Activated CD4-positive, alpha-beta T cell treated with anti-CD3 and anti-CD28 coated beads for 1 hour (primary cell): ENCODE measurements at regions not wholly inside any gene's neighbourhood (a gene's known extent, or its start where the extent isn't known, plus 50 kb on each side); places are given as distances from the start of the nearest gene placed in this dataset.

Source experiments
- DNase-seq: peaks from one replicate; pipeline ENCODE4 v3.0.0-alpha.2; 2020

DNA sequence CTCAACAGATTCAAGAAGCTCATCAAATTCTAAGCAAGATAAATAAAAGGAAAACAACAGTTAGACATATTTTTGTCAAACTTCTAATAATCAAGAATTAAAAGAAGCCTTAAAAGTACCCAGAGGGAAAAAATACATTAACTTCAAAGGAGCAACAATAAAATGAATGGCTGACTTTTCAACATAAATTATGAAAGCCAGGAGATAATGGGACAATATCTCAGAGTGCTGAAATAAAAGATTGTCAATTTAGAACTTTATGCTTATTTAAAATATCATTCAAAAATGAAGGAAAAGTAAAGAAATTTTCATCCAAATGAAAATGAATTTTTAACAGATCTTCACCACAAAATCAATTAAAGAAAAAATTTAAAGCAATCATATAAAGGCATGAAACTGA is 108.5 kb upstream of the IL6 start:
- DNase-seq, result no peak

- DNase-seq, result no peak
These were observed 109.8 kb upstream of the IL6 start for GRCh38 chr7:22617166-22617565.

GRCh38 chr7:22613496-22613895 is 113.5 kb upstream of the IL6 start:
- DNase-seq, result no peak

- DNase-seq, result no peak
These were observed 112.8 kb upstream of the STEAP1B start for GRCh38 chr7:22612776-22613175.

GRCh38 chr7:22611758-22612079 is 111.7 kb upstream of the STEAP1B start:
- no peak for DNase-seq

- no peak for DNase-seq
These were observed 111.2 kb upstream of the STEAP1B start for GRCh38 chr7:22610951-22611757.

DNA sequence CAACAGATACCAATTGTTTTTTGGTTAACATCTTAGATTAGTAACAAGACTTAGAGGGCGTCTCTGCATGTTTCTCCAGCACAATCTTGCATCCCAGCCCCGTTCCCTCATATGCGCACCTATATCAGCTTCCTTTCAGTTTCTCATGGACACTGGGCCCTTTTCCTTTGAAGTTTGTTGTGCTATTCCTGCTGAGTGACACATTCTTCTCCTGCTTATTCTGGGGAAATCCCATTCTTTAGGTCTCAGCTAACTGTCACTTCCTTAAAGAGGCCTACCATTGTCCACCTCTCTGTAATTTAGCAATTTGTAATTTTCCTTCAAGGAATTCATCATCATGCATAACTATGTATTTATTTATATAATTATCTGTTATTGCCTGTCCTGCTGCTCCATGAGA is 110.3 kb upstream of the STEAP1B start:
- no peak for DNase-seq

- DNase-seq, result no peak
These were observed 107.2 kb upstream of the STEAP1B start for GRCh38 chr7:22607180-22607579.

- DNase-seq, result no peak
These were observed 104.3 kb upstream of the STEAP1B start for GRCh38 chr7:22604246-22604645.

DNA sequence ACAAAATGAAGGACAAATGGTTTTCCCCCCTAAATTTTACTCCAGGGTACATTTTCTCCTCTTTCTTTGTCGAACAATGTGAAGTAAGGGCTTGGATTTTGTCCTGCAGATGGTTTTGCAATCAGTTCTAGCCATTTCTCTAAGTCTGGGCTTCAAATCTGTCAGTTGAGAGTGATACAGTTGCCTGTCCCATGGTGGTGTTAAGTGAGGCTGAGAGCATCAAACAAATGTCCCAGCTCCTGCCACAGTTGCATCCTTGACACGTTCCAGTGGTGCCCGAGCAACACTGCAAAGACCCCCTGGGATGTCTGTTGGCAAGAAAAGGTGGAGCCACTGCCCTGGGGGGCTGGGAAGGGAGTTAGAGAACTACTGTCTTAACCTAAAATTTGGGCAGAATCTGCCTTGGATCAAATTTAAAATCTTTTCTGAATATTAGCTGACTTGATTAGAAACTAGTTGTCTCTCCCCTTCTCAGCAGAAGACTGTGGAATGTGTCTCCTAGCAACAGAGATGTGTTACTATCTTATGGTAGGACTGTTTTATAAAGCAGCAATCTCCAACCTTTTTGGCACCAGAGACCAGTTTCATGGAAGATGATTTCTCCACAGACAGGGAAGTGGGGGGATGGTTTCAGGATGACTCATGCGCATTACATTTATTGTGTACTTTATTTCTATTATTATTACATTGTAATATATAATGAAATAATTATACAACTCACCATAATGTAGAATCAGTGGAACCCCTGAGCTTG is 102.0 kb upstream of the STEAP1B start:
- no peak for DNase-seq

DNA sequence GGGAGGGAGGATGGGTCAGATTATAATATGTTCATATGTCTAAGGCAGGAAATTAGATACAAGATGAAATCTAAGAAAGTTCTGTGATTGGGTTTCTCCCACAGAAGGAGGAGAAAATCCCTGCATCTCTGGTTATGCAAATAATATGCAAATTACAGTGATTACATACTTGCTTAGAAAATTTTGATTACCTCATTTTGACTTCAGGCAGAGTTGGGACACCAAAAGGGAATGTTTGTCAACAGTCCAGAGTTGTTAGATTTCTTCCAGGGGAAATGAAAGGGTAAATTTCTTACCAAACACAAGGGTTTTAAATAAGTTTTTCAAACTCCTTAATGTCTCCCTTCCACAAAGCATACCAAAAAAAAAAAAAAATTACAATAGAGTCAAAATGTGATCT is 101.4 kb upstream of the STEAP1B start:
- DNase-seq, result no peak

DNA sequence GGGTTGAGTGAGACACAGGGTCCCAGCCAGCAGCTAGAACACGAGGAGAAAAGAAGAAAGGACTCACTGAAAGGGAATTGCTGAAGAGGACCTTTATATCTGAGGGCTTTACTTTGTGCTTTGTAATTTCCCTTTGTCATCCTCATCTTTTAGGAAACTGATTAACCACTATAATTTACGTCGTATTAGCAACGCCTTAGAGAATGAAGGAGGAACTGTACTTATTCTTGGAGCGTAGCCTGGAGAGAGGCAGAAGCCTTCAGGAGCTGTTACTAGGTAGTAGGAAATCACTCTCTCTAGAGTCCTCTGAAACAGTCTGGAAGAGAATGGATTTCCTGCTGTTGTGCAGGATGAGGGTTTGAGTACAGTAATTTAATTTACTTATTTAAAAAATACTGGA is 101.0 kb upstream of the STEAP1B start:
- no peak for DNase-seq

- no peak for DNase-seq
These were observed 98.4 kb upstream of the STEAP1B start for GRCh38 chr7:22598318-22598920.

GRCh38 chr7:22597844-22598243 is 97.9 kb upstream of the STEAP1B start:
- DNase-seq, result no peak

GRCh38 chr7:22596763-22597400 is 96.9 kb upstream of the STEAP1B start:
- no peak for DNase-seq

- no peak for DNase-seq
These were observed 94.0 kb upstream of the STEAP1B start for GRCh38 chr7:22594020-22594419.

GRCh38 chr7:22591271-22591670 is 91.3 kb upstream of the STEAP1B start:
- DNase-seq, result no peak

DNA sequence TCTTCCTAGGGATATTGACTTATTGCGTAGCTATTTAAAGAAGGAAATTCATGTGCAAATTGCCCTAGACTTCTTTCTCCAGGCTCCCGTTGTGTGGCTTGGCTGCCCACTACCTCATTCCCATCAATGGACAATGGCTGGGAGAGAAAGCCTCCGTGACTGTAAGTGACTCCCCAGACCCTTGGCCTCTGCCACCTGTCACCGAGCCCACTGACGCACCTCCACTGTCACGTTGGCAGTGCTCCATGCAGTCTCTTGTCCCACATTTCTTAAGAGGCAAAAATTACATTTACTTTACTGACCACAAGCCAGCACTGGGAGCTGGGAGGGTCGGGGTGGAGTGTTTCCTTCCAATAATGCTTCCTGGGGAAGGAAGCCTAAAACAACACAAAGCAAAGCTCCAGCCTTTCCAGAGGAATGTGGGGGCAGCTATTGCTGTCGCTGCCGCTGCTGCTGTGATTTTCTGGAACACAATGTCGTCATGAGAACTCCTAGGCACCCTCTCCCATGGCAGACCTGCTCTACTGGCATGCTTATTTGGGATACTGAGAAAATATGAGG is 89.7 kb upstream of the STEAP1B start:
- no peak for DNase-seq

GRCh38 chr7:22588351-22588750 is 88.4 kb upstream of the STEAP1B start:
- DNase-seq, result no peak

DNA sequence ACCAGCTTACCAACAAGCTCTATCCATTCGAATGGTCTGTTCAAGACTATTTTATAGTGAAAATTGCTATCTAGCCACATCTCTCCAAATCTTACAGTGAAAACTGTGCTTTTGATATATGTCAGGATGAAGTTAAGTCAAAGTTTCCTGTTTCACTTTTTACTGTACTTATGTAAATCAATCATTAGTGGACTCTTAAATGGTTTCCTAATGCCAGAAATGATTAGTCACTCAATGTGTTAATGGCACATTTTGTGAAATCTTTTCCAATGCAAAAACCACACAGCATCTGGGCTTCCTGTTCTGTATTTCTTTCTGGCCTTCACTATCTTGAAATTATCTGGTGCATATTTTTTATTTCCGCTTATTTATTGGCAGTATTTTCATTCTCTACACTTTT is 87.3 kb upstream of the STEAP1B start:
- DNase-seq, result no peak

- DNase-seq, result no peak
These were observed 86.8 kb upstream of the STEAP1B start for GRCh38 chr7:22586786-22587140.

DNA sequence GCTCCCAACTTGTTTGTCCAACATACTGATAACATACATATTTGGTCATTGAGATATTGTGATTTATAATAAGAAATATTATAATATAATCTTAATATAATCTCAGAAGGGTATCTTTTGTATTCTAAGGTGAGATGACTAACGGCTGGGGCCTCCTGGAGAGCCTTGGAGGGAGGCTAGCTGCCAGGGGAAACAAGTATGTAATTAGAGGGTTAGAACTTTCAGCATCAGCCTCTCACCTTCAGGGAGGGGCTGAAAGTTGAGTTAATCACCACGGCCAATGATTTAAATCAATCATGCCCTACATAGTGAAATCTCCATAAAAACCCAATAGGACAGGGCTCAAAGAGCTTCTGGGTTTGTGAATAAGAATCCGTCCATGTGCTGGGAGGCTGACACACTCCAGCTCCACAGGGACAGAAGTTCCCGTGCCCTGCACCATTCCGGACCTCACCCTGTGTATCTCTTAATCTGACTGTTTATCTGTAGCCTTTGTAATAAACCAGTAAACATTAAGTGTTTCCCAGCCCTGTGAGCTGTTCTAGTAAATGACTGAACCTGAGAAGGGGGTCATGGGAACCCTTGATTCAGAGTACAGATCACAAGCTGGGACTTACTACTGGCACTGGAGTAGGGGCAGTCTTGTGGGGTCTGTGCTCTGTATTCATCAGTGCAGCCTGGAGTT is 86.3 kb upstream of the STEAP1B start:
- no peak for DNase-seq

DNA sequence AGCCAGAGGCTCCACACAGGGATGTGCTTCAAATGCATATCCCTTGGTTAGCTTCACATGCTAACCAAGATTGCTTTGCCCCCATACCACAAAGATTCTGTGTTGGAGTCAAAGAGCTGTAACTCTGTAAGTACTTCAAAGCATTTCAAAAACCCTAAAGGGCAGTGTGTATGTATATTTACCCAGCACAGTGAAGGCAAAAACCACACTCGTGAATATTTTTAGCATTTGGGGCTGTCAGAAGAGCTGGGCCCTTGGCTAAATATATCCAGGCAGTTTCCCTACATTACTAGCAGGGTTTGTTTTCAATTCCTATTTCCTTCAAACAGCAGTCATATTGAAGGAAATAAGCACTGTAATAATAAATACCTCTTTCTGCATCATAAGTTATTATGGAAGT is 84.2 kb upstream of the STEAP1B start:
- no peak for DNase-seq
